ENCODE measurements at regions not wholly inside any gene's neighbourhood (a gene's known extent, or its start where the extent isn't known, plus 50 kb on each side); places are given as distances from the start of the nearest gene placed in this dataset.

DNA sequence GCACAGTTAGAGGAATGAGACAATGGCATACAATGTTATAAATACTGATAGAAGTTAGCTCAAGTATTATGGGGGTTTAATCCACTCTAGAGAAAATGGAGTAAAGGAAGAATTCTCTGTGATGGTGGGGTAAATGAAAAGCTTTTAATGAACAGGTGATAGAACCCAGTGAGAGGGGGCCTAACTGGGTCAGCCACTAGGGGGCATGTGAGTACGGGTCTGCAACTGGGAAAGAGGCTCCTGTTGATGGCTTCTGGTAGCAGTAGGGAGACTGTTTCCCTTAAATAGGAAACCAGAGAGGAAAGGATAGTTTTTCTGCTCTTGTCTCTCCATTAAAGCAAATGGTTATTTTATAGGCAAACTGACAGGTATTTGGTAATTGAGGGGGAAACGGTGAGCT, 132.8 kb upstream of the GPR101 start:
- H3K4me1 ChIP-seq (ENCODE audit: insufficient read depth, low read length), result no peaks in the 10 kb centered on the region
- H3K9me3 ChIP-seq (ENCODE audit: insufficient read depth, low read depth, low read length), result no peaks in the 10 kb centered on the region
- Mint-ChIP-seq H3K4me1 (ENCODE audit: low read depth, unreplicated experiment) (peaks cover 2% of the 10 kb centered on the region), H3K9me3 (ENCODE audit: unreplicated experiment) (no peaks in the 10 kb centered on the region), H3K4me3 (ENCODE audit: unreplicated experiment) (no peak overlapping the region), H3K27ac (ENCODE audit: unreplicated experiment) (no peak overlapping the region), H3K36me3 (ENCODE audit: low read depth, unreplicated experiment) (no peaks in the 10 kb centered on the region), H3K27me3 (ENCODE audit: low read depth, unreplicated experiment) (peaks cover 2% of the 10 kb centered on the region)
- no peak for TF ChIP-seq EZH2 (IDR thresholded peaks at IDR 0.05; ENCODE audit: insufficient read depth, low read length)
- TF ChIP-seq, protein P1, sequence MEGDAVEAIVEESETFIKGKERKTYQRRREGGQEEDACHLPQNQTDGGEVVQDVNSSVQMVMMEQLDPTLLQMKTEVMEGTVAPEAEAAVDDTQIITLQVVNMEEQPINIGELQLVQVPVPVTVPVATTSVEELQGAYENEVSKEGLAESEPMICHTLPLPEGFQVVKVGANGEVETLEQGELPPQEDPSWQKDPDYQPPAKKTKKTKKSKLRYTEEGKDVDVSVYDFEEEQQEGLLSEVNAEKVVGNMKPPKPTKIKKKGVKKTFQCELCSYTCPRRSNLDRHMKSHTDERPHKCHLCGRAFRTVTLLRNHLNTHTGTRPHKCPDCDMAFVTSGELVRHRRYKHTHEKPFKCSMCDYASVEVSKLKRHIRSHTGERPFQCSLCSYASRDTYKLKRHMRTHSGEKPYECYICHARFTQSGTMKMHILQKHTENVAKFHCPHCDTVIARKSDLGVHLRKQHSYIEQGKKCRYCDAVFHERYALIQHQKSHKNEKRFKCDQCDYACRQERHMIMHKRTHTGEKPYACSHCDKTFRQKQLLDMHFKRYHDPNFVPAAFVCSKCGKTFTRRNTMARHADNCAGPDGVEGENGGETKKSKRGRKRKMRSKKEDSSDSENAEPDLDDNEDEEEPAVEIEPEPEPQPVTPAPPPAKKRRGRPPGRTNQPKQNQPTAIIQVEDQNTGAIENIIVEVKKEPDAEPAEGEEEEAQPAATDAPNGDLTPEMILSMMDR (IDR thresholded peaks at IDR 0.05; ENCODE audit: insufficient read depth, low read depth, low read length), result peak; percentile 3
- H4K20me1 ChIP-seq (ENCODE audit: insufficient read depth, low read length), result no peaks in the 10 kb centered on the region
- H3K27me3 ChIP-seq (ENCODE audit: insufficient read depth, low read length), result no peaks in the 10 kb centered on the region
- no peak for DNase-seq (ENCODE audit: low read depth)
- no peaks in the 10 kb centered on the region for H3K79me2 ChIP-seq (ENCODE audit: insufficient read depth, low read length)
- H3K9ac ChIP-seq (ENCODE audit: low read length), result no peak overlapping the region
- no peak overlapping the region for H3K4me2 ChIP-seq (ENCODE audit: low read length)
- H3K27ac ChIP-seq (ENCODE audit: low read depth, low read length), result no peak overlapping the region
- no peak overlapping the region for H3K4me3 ChIP-seq (ENCODE audit: insufficient read depth, low read depth, low read length)
- FAIRE-seq, result peak; percentile 13
- H3K36me3 ChIP-seq (ENCODE audit: insufficient read depth, low read length), result no peaks in the 10 kb centered on the region
- no peak overlapping the region for H2AFZ ChIP-seq (ENCODE audit: low read depth, low read length)

DNA sequence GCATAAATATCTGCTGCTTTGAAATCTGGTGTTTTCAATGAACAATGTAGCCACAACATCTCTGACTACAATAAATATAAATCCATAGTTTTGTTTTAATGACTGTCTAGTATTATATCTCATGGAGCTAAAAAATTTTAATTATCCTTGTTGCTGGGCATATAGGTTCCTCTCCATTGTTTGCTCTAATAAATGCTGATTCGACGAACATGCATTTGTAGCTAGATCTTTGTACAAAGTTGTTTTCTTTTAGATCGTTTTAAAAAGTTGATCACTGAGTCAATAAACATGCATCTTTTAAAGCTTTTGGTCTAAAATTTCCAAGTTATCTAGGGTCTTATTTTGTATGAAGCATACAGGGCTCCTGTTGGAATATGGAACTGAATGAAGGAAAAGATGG, 130.5 kb upstream of the GPR101 start:
- H3K79me2 ChIP-seq (ENCODE audit: insufficient read depth, low read length), result no peaks in the 10 kb centered on the region
- no peaks in the 10 kb centered on the region for H3K36me3 Mint-ChIP-seq (ENCODE audit: low read depth, unreplicated experiment)
- H4K20me1 ChIP-seq (ENCODE audit: insufficient read depth, low read length), result no peaks in the 10 kb centered on the region
- H3K9me3 Mint-ChIP-seq (ENCODE audit: unreplicated experiment), result no peaks in the 10 kb centered on the region
- H3K27me3 Mint-ChIP-seq (ENCODE audit: low read depth, unreplicated experiment), result no peaks in the 10 kb centered on the region
- no peak overlapping the region for H3K9ac ChIP-seq (ENCODE audit: low read length)
- H3K4me3 Mint-ChIP-seq (ENCODE audit: unreplicated experiment), result no peak overlapping the region
- H3K27ac ChIP-seq (ENCODE audit: low read depth, low read length), result no peak overlapping the region
- no peaks in the 10 kb centered on the region for H3K27me3 ChIP-seq (ENCODE audit: insufficient read depth, low read length)
- H3K4me3 ChIP-seq (ENCODE audit: insufficient read depth, low read depth, low read length), result no peak overlapping the region
- H3K4me2 ChIP-seq (ENCODE audit: low read length), result no peak overlapping the region
- peaks cover 2% of the 10 kb centered on the region for H3K4me1 Mint-ChIP-seq (ENCODE audit: low read depth, unreplicated experiment)
- FAIRE-seq (peak; percentile 83), DNase-seq (ENCODE audit: low read depth) (no peak)
- no peak for TF ChIP-seq EZH2 (IDR thresholded peaks at IDR 0.05; ENCODE audit: insufficient read depth, low read length)
- TF ChIP-seq, protein P1 (IDR thresholded peaks at IDR 0.05; ENCODE audit: insufficient read depth, low read depth, low read length), result no peak
- no peaks in the 10 kb centered on the region for H3K36me3 ChIP-seq (ENCODE audit: insufficient read depth, low read length)
- no peaks in the 10 kb centered on the region for H3K4me1 ChIP-seq (ENCODE audit: insufficient read depth, low read length)
- no peak overlapping the region for H3K27ac Mint-ChIP-seq (ENCODE audit: unreplicated experiment)
- H2AFZ ChIP-seq (ENCODE audit: low read depth, low read length), result no peak overlapping the region
- no peaks in the 10 kb centered on the region for H3K9me3 ChIP-seq (ENCODE audit: insufficient read depth, low read depth, low read length)

DNA sequence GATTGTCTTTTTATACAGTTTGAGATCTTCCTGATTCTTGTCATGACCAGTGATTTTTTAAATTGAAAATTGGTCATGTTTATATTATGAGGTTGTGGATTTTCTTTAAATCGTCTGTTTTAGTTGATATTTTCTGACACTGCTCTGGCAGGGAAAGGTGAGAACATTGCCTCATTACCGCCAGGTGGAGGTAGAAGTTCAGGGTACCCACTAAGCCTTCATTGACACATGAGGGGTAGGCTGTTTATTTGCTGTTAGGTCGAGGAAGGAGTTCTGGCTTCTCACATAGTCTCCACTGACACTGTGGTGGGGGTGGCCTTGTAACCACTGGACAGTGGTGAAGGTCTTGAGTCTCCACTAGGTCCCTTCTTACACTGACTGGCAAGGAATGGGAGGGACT, 117.6 kb upstream of the GPR101 start:
- Histone ChIP-seq H3K4me3 (ENCODE audit: insufficient read depth, low read depth, low read length) (no peak overlapping the region), H3K27ac (ENCODE audit: low read depth, low read length) (no peak overlapping the region), H4K20me1 (ENCODE audit: insufficient read depth, low read length) (no peaks in the 10 kb centered on the region), H2AFZ (ENCODE audit: low read depth, low read length) (no peak overlapping the region), H3K4me1 (ENCODE audit: insufficient read depth, low read length) (no peaks in the 10 kb centered on the region), H3K9me3 (ENCODE audit: insufficient read depth, low read depth, low read length) (no peaks in the 10 kb centered on the region), H3K27me3 (ENCODE audit: insufficient read depth, low read length) (no peaks in the 10 kb centered on the region), H3K9ac (ENCODE audit: low read length) (no peak overlapping the region), H3K36me3 (ENCODE audit: insufficient read depth, low read length) (no peaks in the 10 kb centered on the region), H3K79me2 (ENCODE audit: insufficient read depth, low read length) (no peaks in the 10 kb centered on the region), H3K4me2 (ENCODE audit: low read length) (no peak overlapping the region)
- Mint-ChIP-seq H3K27me3 (ENCODE audit: low read depth, unreplicated experiment) (peaks cover 3% of the 10 kb centered on the region), H3K4me3 (ENCODE audit: unreplicated experiment) (no peak overlapping the region), H3K9me3 (ENCODE audit: unreplicated experiment) (no peaks in the 10 kb centered on the region), H3K4me1 (ENCODE audit: low read depth, unreplicated experiment) (no peaks in the 10 kb centered on the region), H3K27ac (ENCODE audit: unreplicated experiment) (no peak overlapping the region), H3K36me3 (ENCODE audit: low read depth, unreplicated experiment) (no peaks in the 10 kb centered on the region)
- FAIRE-seq, result no peak
- TF ChIP-seq EZH2 (IDR thresholded peaks at IDR 0.05; ENCODE audit: insufficient read depth, low read length), result no peak
- TF ChIP-seq, protein P1 (IDR thresholded peaks at IDR 0.05; ENCODE audit: insufficient read depth, low read depth, low read length), result no peak
- no peak for DNase-seq (ENCODE audit: low read depth)
